Lower leg skin (tissue), 4 donors: ENCODE measurements at regions not wholly inside any gene's neighbourhood (a gene's known extent, or its start where the extent isn't known, plus 50 kb on each side); places are given as distances from the start of the nearest gene placed in this dataset.

Experiments used
- DNase-seq, 2 donors: peaks; one replicate each; pipeline ENCODE4 v3.0.0-alpha.2; 2019; ENCODE audit warnings: low spot score in 2 of 2
- H3K4me3 ChIP-seq: fragments of 200-600 bp; sonication (generic); 2 replicates; pipeline ENCODE4 v1.5.1; 2017; ENCODE audit warnings: mild to moderate bottlenecking, low read depth; ENCODE audit not compliant: poor library complexity, severe bottlenecking
- POLR2A ChIP-seq, 2 donors: fragments of 450-650 bp; IDR thresholded peaks; one replicate each; pipeline ENCODE4 v1.6.1; 2016 to 2017; ENCODE audit warnings: antibody characterized with exemption in 2 of 2, mild to moderate bottlenecking in 1 of 2, moderate library complexity in 1 of 2
- WGBS, 2 donors: methylation state at CpG; one replicate each; pipeline ENCODE4 v1.1.5; 2018; 5-methylcytosine and 5-hydroxymethylcytosine counted together
- intact Hi-C: fragments of 100-400 bp; cut with DNase I; formaldehyde crosslinking; loops from one replicate; pipeline ENCODE4 v1.15.0; 2023; ENCODE audit warnings: low total_unique reads
- TF ChIP-seq, protein P1 (sequence below), 3 donors: fragments of 450-650 bp; IDR thresholded peaks; one replicate each; pipeline ENCODE4 v1.5.1; 2016; ENCODE audit warnings: antibody characterized with exemption in 3 of 3, mild to moderate bottlenecking in 3 of 3, moderate library complexity in 2 of 3

DNA sequence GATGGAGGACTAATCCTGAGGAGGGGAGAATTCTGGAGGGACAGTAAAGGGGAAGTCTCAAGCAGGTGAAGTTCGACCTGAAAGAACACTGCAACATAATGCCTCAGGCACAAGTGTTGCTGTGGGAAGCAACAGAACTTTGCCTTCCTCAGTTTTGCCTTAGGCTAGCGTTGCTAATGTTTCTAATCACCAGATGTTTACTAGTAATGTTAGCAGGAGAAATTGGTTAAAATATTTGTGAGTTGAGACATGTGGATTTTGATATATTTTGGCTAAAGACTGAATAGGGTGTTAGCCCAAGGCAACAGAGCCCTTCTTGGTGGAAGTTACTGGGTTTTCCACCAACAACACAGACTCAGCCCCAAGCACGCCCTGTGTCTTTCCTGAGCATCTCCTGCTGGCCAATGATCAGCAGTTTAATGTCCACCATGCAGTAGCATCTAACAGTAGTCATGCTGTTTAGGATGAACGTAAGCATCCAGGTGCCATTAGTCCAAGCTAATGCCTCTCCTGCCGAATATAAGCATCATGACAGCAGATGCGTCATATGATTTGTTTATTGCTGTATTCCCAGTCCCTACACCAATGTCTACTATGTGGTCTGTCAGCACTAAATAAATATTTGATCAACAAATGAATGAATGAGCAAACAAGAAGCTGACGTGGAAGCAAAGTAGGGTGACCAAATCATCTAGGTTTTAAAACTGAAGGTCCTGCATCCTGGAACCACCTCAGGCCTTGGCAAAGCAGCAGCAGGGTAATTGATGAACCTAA is 511.9 kb upstream of the HTR2A start:
- H3K4me3 ChIP-seq: no peak overlapping the region
- TF ChIP-seq, protein P1, sequence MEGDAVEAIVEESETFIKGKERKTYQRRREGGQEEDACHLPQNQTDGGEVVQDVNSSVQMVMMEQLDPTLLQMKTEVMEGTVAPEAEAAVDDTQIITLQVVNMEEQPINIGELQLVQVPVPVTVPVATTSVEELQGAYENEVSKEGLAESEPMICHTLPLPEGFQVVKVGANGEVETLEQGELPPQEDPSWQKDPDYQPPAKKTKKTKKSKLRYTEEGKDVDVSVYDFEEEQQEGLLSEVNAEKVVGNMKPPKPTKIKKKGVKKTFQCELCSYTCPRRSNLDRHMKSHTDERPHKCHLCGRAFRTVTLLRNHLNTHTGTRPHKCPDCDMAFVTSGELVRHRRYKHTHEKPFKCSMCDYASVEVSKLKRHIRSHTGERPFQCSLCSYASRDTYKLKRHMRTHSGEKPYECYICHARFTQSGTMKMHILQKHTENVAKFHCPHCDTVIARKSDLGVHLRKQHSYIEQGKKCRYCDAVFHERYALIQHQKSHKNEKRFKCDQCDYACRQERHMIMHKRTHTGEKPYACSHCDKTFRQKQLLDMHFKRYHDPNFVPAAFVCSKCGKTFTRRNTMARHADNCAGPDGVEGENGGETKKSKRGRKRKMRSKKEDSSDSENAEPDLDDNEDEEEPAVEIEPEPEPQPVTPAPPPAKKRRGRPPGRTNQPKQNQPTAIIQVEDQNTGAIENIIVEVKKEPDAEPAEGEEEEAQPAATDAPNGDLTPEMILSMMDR (IDR thresholded peaks at IDR 0.05): no peak
- TF ChIP-seq POLR2A (IDR thresholded peaks at IDR 0.05): no peak
- DNase-seq: no peak
- 75 to 77% methylated on average over 7 of the region's 7 CpGs for WGBS, 2 donors
- intact Hi-C loops: no loop called here

DNA sequence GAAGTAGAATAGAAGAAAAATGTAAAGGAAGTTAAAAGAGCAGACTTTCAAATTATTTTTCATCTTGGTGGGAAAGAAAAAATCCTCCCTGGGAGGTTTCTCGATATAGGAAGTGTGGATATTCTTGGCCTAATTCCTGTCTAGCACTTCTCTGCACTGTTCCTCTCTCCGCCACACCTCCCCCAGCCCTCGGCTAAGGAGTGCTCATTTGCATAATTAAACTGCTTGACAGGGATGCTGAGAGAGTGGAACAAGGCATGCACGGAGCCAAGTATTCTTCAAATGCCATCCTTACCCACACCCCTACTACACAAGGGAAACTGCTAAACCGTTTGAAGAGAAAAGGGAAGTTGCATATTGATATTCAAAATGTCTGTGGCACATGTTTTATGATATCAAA is 511.0 kb upstream of the HTR2A start:
- no peak overlapping the region for H3K4me3 ChIP-seq
- 40 to 44% methylated on average over 5 of the region's 5 CpGs for WGBS, 2 donors
- TF ChIP-seq, protein P1 (IDR thresholded peaks at IDR 0.05): no peak
- no peak for TF ChIP-seq POLR2A (IDR thresholded peaks at IDR 0.05)
- intact Hi-C loops: no loop called here
- no peak for DNase-seq

DNA sequence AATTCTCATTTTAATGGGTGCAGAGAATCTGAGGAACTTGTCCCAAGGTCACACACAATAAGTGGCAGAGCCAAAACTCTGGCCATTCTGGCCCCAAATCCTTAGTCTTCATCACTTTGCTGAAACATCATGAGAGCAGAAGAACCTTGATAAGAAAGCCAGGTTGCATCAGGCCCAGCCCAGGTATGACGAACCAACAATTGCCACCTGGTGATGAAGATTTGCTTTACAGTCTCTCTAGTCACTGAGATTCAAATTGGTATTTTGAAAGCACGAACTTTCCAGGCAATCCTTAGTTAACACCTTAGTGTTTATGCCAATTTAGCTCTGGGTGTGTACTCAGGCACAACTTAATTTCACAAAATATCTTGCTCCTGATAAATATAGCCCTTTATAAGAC is 502.7 kb upstream of the HTR2A start:
- no peak overlapping the region for H3K4me3 ChIP-seq
- intact Hi-C loops: no loop called here
- no peak for DNase-seq
- TF ChIP-seq POLR2A (IDR thresholded peaks at IDR 0.05): no peak
- TF ChIP-seq, protein P1 (IDR thresholded peaks at IDR 0.05): no peak
- 45 to 55% methylated on average over 2 of the region's 2 CpGs for WGBS, 2 donors

DNA sequence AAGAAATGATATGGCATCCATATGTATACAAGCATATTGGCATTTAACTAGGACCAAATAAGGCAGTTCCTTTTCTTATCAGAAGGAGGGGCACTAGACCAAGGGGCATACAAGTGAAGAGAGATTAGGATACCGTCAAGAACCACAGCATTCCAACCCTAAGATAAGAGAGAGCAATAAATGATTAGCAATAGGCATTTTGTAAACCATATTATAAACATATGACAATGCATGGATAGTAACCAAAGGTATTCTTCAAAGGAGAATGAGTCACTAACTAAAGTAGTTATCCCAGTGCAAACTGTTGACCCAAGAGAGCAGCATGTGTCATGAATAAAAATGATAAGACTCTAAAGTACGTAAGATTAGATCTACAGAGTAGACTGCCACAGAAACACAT is 500.9 kb upstream of the HTR2A start:
- 44 to 45% methylated on average over 2 of the region's 2 CpGs for WGBS, 2 donors
- H3K4me3 ChIP-seq: no peak overlapping the region
- intact Hi-C loops: no loop called here
- no peak for DNase-seq
- no peak for TF ChIP-seq POLR2A (IDR thresholded peaks at IDR 0.05)
- TF ChIP-seq, protein P1 (IDR thresholded peaks at IDR 0.05): no peak

DNA sequence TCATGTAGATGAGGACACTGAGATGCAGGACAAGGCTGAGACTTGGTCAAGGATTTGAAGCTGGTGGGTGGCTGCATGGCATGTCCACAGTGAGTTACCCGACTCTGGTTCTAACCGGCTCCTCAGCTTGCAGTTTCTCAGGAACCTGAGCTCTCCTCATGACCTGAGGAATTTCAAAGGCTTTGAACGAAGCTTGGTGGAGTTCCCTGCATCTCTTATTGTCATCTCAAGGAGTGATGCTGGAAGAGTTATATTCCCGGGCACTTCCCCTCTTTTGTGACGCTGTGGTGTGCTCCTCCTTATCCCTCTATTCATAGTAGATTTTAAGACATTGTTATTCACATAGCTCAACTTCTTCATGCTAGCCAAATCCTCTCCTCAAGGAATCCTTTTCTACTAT is 500.1 kb upstream of the HTR2A start:
- TF ChIP-seq, protein P1 (IDR thresholded peaks at IDR 0.05): no peak
- TF ChIP-seq POLR2A (IDR thresholded peaks at IDR 0.05): no peak
- no peak for DNase-seq
- WGBS, 2 donors: 72 to 84% methylated on average over 5 of the region's 5 CpGs
- intact Hi-C loops: no loop called here
- no peak overlapping the region for H3K4me3 ChIP-seq

DNA sequence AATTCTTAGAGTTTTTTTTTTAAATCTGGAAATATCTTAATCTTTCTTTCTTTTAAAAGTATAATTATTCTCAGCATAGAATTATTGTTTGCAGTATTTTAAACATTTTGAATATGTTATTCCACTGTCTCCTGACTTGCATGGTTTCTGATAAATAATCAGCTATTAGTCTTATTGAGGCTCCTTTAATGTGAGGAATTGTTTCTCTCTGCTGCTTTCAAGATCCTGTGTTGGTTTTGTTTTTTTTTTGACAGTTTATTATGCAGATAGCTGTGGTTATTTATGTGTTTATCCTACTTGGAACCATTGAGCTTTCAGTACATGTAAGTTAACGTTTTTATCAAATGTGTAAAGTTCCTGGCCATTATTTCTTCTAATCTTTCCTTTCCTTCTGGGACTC is 477.9 kb upstream of the HTR2A start:
- no peak overlapping the region for H3K4me3 ChIP-seq
- 76 to 83% methylated on average over 1 of the region's 1 CpG for WGBS, 2 donors
- DNase-seq: no peak
- intact Hi-C loops: no loop called here
- TF ChIP-seq, protein P1 (IDR thresholded peaks at IDR 0.05): no peak
- TF ChIP-seq POLR2A (IDR thresholded peaks at IDR 0.05): no peak
